Skeletal muscle cell (primary cell): ENCODE measurements at regions not wholly inside any gene's neighbourhood (a gene's known extent, or its start where the extent isn't known, plus 50 kb on each side); places are given as distances from the start of the nearest gene placed in this dataset.
"Not testable (repeated sequence)": the region's sequence is repeated elsewhere in the genome, so short reads cannot be mapped to it uniquely, and the experiment has no call there.

Source experiments
- DNase-seq: peaks from one replicate; pipeline ENCODE4 v3.0.0-alpha.2; 2010; ENCODE audit warnings: low read depth
- H3K4me3 ChIP-seq: 2 replicates; pipeline ENCODE4 v1.5.1; 2011; ENCODE audit warnings: low read depth, mild to moderate bottlenecking, control low read depth, low read length, moderate library complexity

GRCh38 chr2:104975371-104975770 lies 62.5 kb upstream of the MRPS9 start:
- DNase-seq, result no peak

DNA sequence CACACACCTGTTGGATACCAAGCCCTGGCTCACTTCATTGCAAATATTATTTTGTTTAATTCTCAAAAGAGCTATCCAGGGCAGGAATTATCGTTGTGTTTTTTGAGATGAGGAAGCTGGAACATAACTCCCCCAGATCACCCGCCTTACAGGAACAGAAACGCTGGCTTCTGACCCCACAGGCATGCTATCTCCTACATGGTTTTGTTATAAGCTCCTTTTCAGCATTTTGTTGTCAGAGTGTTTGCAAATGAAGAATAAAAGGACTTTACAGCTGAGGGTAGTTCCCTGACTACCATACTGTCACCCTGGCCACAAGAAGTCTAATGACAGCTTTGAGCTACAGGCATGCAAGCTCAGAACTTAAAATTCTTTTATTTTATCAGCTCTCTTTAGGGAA lies 62.0 kb upstream of the MRPS9 start:
- DNase-seq, result no peak
- no peak overlapping the region for H3K4me3 ChIP-seq

More at GRCh38 chr2:104975371-104975770, 62.5 kb upstream of the MRPS9 start:
- H3K4me3 ChIP-seq, result no peak overlapping the region

DNA sequence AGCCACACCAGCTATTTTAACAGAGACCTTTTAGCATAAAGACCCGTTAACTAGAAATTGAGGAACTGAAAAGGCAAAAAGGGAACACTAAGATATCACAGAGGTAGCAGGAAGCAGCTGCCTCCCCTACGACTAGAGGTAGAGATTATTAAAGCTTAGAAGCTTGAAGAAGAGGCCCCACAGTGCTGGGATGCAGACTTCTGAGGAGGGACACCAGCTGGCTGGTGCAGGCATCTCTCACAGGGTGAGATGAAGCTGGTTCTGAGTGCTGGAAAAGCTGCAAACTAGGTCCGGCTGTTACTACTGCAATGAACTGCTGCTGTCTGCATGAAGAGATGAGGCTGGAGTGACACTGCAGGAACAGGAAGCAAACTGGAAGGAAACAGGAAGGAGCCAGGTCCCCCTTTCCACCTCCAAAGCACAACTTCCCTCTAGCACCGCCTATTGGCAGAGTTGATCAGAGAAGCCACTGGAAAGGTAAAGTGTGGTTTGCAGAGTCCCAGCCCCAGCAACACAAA lies 61.2 kb upstream of the MRPS9 start:
- DNase-seq, result no peak
- H3K4me3 ChIP-seq, result no peak overlapping the region

GRCh38 chr2:104977958-104978357 lies 59.9 kb upstream of the MRPS9 start:
- H3K4me3 ChIP-seq, result no peak overlapping the region
- no peak for DNase-seq

GRCh38 chr2:104979786-104980185 lies 58.1 kb upstream of the MRPS9 start:
- not testable (repeated sequence) for DNase-seq, H3K4me3 ChIP-seq

- DNase-seq, result no peak
- H3K4me3 ChIP-seq, result no peak overlapping the region
Observed at GRCh38 chr2:104982111-104982510, 55.8 kb upstream of the MRPS9 start.
